ENCODE measurements at regions not wholly inside any gene's neighbourhood (a gene's known extent, or its start where the extent isn't known, plus 50 kb on each side); places are given as distances from the start of the nearest gene placed in this dataset.

DNA sequence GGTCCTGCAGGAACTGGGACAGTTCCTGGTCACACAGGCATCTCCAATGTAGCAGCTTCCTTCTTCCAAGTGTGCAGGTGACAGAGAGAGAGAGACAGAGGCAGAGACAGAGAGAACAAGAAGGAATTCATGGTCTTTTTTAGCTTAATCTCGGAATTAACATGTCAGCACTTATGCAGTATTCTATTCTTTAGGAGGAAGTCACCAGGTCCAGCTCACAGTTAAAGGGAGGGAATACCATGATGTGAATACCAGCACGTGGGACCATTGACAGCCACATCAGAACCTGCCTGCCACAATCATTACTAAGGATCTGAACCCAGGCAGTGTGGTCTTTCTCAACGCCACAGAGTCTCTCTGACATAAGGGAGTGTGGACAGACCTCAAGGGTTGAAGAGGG lies 341.6 kb downstream of the MN1 start:
- TF ChIP-seq, protein P1, sequence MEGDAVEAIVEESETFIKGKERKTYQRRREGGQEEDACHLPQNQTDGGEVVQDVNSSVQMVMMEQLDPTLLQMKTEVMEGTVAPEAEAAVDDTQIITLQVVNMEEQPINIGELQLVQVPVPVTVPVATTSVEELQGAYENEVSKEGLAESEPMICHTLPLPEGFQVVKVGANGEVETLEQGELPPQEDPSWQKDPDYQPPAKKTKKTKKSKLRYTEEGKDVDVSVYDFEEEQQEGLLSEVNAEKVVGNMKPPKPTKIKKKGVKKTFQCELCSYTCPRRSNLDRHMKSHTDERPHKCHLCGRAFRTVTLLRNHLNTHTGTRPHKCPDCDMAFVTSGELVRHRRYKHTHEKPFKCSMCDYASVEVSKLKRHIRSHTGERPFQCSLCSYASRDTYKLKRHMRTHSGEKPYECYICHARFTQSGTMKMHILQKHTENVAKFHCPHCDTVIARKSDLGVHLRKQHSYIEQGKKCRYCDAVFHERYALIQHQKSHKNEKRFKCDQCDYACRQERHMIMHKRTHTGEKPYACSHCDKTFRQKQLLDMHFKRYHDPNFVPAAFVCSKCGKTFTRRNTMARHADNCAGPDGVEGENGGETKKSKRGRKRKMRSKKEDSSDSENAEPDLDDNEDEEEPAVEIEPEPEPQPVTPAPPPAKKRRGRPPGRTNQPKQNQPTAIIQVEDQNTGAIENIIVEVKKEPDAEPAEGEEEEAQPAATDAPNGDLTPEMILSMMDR (IDR thresholded peaks at IDR 0.05; ENCODE audit: control extremely low read depth in 1 of 3, insufficient read depth in 1 of 3, low read depth in 1 of 3, low read length in 3 of 3), result no peak
- TF ChIP-seq EZH2 (IDR thresholded peaks at IDR 0.05; ENCODE audit: low read depth, low read length, severe bottlenecking) (no peak), SP1 (IDR thresholded peaks at IDR 0.05; ENCODE audit: low read depth, low read length) (no peak), SIX5 (IDR thresholded peaks at IDR 0.05; ENCODE audit: low read depth, low read length) (no peak), TCF12 (IDR thresholded peaks at IDR 0.05; ENCODE audit: low read depth, low read length) (no peak), POLR2A (IDR thresholded peaks at IDR 0.05; ENCODE audit: control extremely low read depth in 1 of 2, low read depth in 2 of 2, low read length in 2 of 2) (no peak), POLR2AphosphoS5 (IDR thresholded peaks at IDR 0.05; ENCODE audit: low read depth, low read length) (no peak), RFX5 (IDR thresholded peaks at IDR 0.05; ENCODE audit: borderline replicate concordance, low read depth, low read length) (no peak), RAD21 (IDR thresholded peaks at IDR 0.05 in 1 of 2, conservative IDR thresholded peaks at IDR 0.05 in 1 of 2; ENCODE audit: low read depth in 2 of 2, low read length in 2 of 2) (no peak), MAFK (IDR thresholded peaks at IDR 0.05; ENCODE audit: low read depth, low read length) (no peak)

Measured in H1 (cell line).